Activated T-helper 17 cell treated with anti-CD3 and anti-CD28 coated beads, Interleukin-2, amount 50 U/mL, for 72 hours (primary cell): ENCODE measurements at regions not wholly inside any gene's neighbourhood (a gene's known extent, or its start where the extent isn't known, plus 50 kb on each side); places are given as distances from the start of the nearest gene placed in this dataset.

Source experiments
- ATAC-seq: fragments of 150-1000 bp; cut with Tn5 transposase; replicated peaks from 2 replicates; pipeline ENCODE4 v1.10.0; 2021; ENCODE audit warnings: mild to moderate bottlenecking, moderate library complexity
- H3K27ac Mint-ChIP-seq: one replicate; pipeline ENCODE4 v1.8.0; 2022; ENCODE audit warnings: mixed read lengths
- H3K27me3 Mint-ChIP-seq: one replicate; pipeline ENCODE4 v1.8.0; 2022; ENCODE audit warnings: mixed read lengths
- H3K36me3 Mint-ChIP-seq: one replicate; pipeline ENCODE4 v1.8.0; 2022; ENCODE audit warnings: low read depth, mild to moderate bottlenecking, mixed read lengths
- H3K4me1 Mint-ChIP-seq: one replicate; pipeline ENCODE4 v1.8.0; 2022; ENCODE audit warnings: mixed read lengths
- H3K4me3 Mint-ChIP-seq: one replicate; pipeline ENCODE4 v1.8.0; 2022; ENCODE audit warnings: mild to moderate bottlenecking, mixed read lengths
- H3K9me3 Mint-ChIP-seq: one replicate; pipeline ENCODE4 v1.8.0; 2022; ENCODE audit warnings: mixed read lengths

DNA sequence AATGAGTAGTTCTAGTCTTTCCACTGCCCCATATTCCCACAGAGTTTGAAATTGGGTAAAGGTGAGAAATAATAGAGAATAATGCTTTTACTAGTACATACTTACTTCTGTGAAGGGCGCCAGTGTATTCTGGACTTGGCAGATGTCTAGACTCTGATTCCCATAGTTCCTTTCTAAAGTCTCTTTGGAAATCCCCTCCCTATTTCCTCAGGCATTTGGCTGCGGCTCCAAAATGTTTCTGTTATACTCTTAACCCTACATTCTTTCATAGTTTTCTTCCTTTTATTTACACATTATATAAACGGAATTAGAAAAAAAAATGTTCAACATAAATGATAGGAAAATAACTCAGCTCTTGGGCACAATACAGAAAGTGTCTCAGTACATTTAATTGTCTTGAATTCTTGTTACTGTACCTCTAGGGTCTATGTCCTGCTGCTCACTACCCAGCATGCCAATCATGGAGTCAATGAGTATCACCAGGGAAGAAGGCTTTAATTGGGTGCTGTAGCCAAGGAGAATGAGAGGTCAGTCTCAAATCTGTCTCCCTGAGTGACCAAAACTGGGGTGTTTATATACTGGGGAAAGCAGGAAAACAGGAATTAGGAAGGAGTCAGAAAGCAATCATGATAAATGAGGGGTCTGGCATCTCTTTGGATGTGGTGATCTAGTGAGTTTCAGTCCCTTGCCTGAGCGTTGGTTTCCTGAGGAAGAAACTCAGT, 147.8 kb upstream of the MMADHC start:
- Mint-ChIP-seq H3K4me3 (no peak overlapping the region), H3K27ac (no peak overlapping the region), H3K4me1 (no peaks in the 10 kb centered on the region), H3K9me3 (no peaks in the 10 kb centered on the region), H3K36me3 (no peaks in the 10 kb centered on the region), H3K27me3 (no peaks in the 10 kb centered on the region)
- ATAC-seq = no peak

DNA sequence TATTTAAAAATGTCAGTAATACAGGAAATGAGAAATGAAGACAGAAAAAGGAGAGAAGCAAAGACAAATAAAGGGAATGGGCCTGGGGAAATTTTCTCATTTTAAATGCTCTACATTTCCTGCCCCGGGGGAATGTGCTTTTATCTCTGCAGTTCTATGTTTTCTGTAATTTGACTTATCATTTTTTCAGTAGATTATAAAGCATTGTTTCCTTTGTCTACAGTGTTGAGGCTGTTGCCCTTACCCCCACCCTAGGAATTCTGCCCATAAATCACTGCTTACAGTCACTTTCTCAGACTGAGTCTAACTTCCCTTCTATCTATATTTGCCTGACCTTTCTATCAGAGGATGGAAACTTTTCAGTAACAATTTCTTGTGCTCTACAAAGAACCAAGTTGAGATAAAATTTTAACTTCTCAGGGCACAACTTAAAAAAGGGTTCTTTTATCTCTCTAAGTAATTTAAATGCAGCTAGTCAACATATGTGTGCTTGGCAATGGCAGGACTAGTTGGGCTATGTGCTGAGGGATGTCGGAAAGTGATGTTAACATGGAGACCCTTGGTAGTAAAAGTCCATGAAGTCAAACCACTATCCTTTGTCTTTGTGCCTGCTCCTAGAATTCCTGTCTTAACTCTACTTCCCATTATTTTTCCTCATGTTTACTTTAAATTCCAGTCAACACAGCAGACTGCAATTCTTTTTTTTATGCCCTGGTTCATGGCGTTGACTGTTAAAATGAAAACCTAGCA, 146.5 kb upstream of the MMADHC start:
- no peaks in the 10 kb centered on the region for H3K9me3 Mint-ChIP-seq
- H3K4me3 Mint-ChIP-seq = no peak overlapping the region
- H3K4me1 Mint-ChIP-seq = no peaks in the 10 kb centered on the region
- ATAC-seq = no peak
- H3K27ac Mint-ChIP-seq = no peak overlapping the region
- no peaks in the 10 kb centered on the region for H3K27me3 Mint-ChIP-seq
- no peaks in the 10 kb centered on the region for H3K36me3 Mint-ChIP-seq

DNA sequence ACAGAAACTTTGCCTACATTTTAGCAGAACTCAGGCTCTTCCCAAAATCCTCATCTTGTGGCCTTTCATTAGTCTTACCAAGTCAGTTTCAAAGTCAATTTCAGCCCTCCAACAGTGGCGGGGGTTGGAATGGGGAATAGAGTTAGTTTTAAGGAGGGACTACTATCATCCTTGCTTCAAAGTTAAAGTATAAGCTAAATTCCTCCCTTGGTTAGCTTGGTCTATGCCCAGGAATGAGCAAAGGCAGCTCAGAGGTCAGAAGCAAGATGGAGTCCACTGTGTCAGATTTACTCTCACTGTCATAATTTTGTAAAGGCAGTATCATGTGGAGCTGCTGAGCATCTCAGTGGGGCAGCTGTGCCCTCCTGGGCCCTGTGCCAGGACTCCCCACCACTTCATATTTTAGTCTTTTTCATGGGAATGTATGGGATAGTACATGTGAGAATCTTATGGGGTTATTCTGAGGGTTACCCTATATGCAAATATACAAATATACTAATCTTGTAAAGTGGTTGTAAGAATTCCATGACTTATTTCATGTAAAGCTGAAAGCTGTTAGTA, 145.2 kb upstream of the MMADHC start:
- no peak overlapping the region for H3K4me3 Mint-ChIP-seq
- H3K27ac Mint-ChIP-seq = no peak overlapping the region
- no peaks in the 10 kb centered on the region for H3K4me1 Mint-ChIP-seq
- peaks cover 6% of the 10 kb centered on the region for H3K27me3 Mint-ChIP-seq
- H3K9me3 Mint-ChIP-seq = no peaks in the 10 kb centered on the region
- H3K36me3 Mint-ChIP-seq = no peaks in the 10 kb centered on the region
- ATAC-seq = no peak

DNA sequence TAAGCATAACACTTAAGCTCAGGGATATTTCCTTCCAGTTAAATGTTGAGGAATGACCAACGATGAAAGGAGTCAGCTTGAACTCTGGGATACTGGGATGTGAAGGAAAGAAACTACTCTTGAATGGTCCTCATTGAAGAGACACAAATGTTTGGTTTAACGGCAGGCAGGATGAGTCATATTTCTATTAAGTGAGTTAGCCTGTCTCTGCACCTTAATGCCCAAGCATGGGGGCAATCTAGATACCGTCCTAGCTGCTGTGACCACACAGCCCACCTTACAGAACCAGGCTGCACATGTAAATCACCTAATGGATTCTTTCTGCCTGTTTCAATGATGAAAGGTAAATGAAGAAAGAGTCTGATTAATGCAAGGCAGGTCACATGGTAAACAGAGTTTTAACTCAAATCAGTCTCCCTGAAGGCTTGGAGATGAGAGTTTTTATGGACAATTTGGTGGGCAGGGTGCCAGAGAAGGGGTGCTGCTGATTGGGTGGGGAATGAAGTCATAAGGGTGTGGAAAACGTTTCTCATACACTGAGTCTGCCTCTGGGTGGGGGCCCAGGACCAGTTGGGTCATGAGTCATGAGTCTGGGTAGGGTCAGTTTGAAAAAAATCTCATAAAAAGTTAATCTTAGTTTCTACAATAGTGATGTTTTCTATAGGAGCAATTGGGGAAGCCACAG, 144.6 kb upstream of the MMADHC start:
- no peaks in the 10 kb centered on the region for H3K36me3 Mint-ChIP-seq
- no peak overlapping the region for H3K4me3 Mint-ChIP-seq
- no peak overlapping the region for H3K27ac Mint-ChIP-seq
- no peaks in the 10 kb centered on the region for H3K4me1 Mint-ChIP-seq
- H3K9me3 Mint-ChIP-seq = no peaks in the 10 kb centered on the region
- no peak for ATAC-seq
- H3K27me3 Mint-ChIP-seq = peaks cover 6% of the 10 kb centered on the region

DNA sequence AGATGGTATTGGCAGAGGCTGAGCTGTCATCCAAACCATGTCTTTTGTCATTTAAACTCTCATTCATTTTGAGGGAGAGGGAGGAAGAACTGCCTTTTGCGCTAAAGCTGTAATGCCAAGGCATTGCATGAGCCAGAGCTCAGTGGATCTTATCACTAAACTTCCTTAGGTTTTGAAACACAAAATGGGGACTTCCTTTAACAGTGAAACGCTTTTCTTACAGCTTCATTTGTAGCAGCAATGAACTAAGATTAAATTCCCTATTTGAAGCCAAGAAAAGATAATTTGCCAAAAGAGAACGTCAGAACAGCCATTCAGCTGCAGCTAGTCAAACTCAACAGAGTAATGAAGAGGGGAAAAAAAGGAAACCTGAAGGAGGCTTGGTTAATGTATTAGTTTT, 143.5 kb upstream of the MMADHC start:
- ATAC-seq = no peak
- no peaks in the 10 kb centered on the region for H3K4me1 Mint-ChIP-seq
- peaks cover 9% of the 10 kb centered on the region for H3K27me3 Mint-ChIP-seq
- H3K36me3 Mint-ChIP-seq = no peaks in the 10 kb centered on the region
- H3K4me3 Mint-ChIP-seq = no peak overlapping the region
- H3K27ac Mint-ChIP-seq = no peak overlapping the region
- H3K9me3 Mint-ChIP-seq = no peaks in the 10 kb centered on the region

DNA sequence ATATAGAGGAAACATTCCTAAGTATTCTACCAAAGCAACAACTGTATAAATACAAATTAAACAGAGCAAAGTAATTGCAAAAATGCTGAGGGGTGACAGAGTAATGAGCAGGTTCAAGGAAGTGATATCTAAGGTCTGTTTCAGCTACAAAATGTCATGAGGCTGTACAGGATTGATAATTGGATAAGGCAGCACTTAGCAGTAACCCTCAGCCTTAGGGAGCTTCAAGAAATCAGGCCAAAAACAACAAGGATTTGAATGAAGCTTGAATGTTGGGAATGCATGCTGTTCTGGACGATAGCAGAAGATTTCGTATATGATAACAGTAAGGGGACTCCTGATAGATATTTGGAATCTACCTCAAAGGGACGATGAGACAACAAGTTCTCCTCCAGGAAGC, 142.0 kb upstream of the MMADHC start:
- Mint-ChIP-seq H3K4me1 (no peaks in the 10 kb centered on the region), H3K36me3 (no peaks in the 10 kb centered on the region), H3K27me3 (peaks cover 9% of the 10 kb centered on the region), H3K9me3 (no peaks in the 10 kb centered on the region), H3K4me3 (no peak overlapping the region), H3K27ac (no peak overlapping the region)
- ATAC-seq = no peak

DNA sequence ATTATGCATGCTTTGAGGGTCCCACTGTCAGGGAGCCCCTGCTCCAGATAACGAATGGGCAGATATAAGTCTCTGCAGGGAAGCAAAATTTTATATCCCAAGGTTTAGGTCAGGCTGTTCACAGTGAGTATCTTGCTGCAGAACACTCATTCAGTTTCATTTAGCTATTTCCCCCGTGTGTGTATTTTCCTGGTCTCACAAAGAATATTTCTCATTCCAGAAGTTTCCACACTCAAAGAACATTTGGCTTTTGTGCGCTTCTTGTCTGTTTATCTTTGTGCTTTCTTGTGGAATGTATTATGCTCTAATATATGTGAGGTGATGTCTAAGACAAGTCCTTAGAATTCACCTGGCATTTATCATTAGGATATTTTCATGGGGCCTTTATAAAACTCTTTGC, 140.4 kb upstream of the MMADHC start:
- no peak for ATAC-seq
- Mint-ChIP-seq H3K4me1 (no peaks in the 10 kb centered on the region), H3K27me3 (peaks cover 10% of the 10 kb centered on the region), H3K9me3 (no peaks in the 10 kb centered on the region), H3K27ac (no peak overlapping the region), H3K36me3 (no peaks in the 10 kb centered on the region), H3K4me3 (no peak overlapping the region)

DNA sequence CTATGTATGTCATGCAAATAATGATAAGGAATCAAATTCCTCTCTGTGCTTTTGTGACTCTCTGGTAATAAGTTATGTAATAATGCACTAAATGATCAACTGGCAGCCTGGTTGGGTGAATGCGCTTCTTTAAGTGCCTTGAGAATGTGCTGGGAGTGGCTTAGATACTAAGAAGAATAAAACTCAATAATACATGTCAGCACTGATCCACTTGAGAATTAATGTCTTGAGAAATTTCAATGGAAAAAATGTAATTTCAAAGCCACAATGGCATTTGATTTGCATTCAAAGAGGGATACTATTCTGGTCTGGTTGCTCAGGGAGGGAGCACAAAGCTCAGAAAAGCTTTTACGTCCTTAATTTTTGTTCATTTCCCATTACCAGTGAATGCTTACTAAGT, 137.7 kb upstream of the MMADHC start:
- Mint-ChIP-seq H3K27ac (no peak overlapping the region), H3K36me3 (no peaks in the 10 kb centered on the region), H3K4me3 (no peak overlapping the region), H3K4me1 (no peaks in the 10 kb centered on the region), H3K9me3 (no peaks in the 10 kb centered on the region), H3K27me3 (peaks cover 14% of the 10 kb centered on the region)
- ATAC-seq = no peak

DNA sequence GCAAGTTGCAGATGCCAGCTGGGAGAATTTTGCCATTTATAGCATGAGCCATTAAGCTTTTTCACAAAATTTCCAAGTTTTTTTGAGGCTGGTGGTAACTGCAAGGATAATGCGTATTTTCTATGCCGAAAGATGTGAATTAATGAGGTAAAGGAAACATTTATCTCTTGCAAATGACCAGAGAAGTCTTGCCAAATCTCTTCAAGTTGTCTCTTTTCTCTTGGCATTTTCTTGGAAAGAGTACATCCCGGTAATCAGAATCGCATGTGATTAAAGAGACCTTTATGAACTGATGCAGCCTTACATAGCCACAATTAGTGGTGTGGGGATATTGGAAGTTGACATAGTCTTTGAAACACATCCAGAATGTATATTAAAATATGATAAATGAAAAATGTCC, 136.5 kb upstream of the MMADHC start:
- H3K27me3 Mint-ChIP-seq = peaks cover 14% of the 10 kb centered on the region
- H3K4me3 Mint-ChIP-seq = no peak overlapping the region
- no peak overlapping the region for H3K27ac Mint-ChIP-seq
- no peaks in the 10 kb centered on the region for H3K4me1 Mint-ChIP-seq
- no peak for ATAC-seq
- H3K9me3 Mint-ChIP-seq = no peaks in the 10 kb centered on the region
- no peaks in the 10 kb centered on the region for H3K36me3 Mint-ChIP-seq

DNA sequence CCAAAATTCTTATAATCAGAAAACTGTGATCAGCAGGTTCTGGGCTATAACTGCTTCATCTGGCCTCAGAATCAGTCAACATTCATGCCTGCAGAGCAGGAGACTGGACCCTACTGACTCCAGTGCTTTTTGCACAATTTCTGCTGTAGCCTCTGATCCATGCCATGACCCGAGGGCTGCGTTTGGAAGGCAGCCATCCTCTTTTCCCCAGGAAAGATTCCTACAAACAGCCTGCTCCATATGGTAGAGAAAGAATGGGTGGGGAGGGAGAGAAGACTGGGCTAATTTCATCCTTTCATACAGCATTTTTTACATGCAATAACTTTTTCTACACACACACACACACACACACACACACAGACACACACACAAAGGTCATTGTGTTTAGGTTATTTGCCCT, 133.0 kb upstream of the MMADHC start:
- H3K27me3 Mint-ChIP-seq = peaks cover 5% of the 10 kb centered on the region

DNA sequence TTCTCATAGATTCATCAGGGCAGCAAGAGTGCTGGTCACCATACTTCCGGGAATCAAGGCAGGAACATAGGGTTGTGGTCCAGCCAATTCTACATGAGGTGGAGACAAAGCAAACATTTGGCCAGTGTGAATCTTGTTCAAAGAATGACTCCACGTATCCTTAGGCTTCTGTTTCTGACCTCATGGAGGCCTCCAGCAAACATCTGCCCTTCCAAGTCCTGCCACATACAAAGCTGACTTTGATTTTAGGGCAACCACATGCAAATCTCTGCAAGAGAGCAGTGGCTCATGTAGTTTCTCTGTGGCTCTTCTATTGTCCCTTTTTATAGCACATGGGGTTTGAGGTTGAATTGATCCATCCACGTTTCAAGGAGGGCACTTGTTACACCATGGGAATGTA, 132.1 kb upstream of the MMADHC start:
- no peaks in the 10 kb centered on the region for H3K36me3 Mint-ChIP-seq
- H3K27me3 Mint-ChIP-seq = peaks cover 5% of the 10 kb centered on the region
- H3K27ac Mint-ChIP-seq = no peak overlapping the region
- no peak for ATAC-seq
- no peaks in the 10 kb centered on the region for H3K9me3 Mint-ChIP-seq
- H3K4me3 Mint-ChIP-seq = no peak overlapping the region
- H3K4me1 Mint-ChIP-seq = no peaks in the 10 kb centered on the region

More for the DNA sequence above, 133.0 kb upstream of the MMADHC start:
- Mint-ChIP-seq H3K36me3 (no peaks in the 10 kb centered on the region), H3K9me3 (no peaks in the 10 kb centered on the region), H3K4me3 (no peak overlapping the region), H3K27ac (no peak overlapping the region), H3K4me1 (no peaks in the 10 kb centered on the region)
- no peak for ATAC-seq

DNA sequence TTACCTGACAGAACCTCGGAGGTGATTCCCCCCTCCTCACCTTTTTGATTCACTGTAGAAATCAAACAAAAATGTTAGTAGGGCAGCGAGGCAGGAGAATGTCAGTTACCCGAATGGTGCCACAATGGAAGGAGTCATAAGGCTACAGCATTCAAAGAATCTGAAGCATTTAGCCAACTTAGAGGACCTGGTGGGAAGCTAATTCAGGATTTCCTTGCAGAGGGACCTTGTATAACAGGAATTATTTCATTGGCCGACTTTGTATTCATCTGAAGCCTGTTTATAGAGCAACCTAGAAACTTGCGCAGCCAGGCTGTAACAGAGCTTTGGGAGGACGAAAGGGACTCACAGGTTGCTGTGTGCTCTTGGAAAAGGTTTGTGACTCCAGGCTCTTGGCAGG, 129.1 kb upstream of the MMADHC start:
- no peak for ATAC-seq
- Mint-ChIP-seq H3K4me3 (no peak overlapping the region), H3K27ac (no peak overlapping the region), H3K27me3 (no peaks in the 10 kb centered on the region), H3K9me3 (no peaks in the 10 kb centered on the region), H3K4me1 (no peaks in the 10 kb centered on the region), H3K36me3 (no peaks in the 10 kb centered on the region)

DNA sequence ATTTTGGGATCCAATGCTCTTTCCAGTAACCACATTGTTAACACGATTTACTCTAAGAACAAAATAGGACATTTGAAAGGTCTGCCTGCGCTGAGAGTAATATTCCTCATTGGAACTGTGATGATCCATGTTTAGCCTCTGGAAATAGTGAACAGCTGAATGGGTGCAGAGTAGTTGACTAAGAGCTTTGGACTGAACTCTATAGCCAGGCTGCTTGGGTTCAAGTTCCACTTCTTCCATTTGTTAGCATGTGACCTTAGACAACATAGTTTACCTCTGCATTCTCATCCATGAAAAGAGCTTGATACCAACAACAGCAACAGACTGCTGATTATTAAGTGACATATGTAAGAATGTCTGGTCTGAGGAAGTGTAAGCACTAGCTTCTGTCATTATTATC, 128.3 kb upstream of the MMADHC start:
- Mint-ChIP-seq H3K27me3 (no peaks in the 10 kb centered on the region), H3K4me1 (no peaks in the 10 kb centered on the region), H3K9me3 (no peaks in the 10 kb centered on the region), H3K27ac (no peak overlapping the region), H3K4me3 (no peak overlapping the region), H3K36me3 (no peaks in the 10 kb centered on the region)
- no peak for ATAC-seq

DNA sequence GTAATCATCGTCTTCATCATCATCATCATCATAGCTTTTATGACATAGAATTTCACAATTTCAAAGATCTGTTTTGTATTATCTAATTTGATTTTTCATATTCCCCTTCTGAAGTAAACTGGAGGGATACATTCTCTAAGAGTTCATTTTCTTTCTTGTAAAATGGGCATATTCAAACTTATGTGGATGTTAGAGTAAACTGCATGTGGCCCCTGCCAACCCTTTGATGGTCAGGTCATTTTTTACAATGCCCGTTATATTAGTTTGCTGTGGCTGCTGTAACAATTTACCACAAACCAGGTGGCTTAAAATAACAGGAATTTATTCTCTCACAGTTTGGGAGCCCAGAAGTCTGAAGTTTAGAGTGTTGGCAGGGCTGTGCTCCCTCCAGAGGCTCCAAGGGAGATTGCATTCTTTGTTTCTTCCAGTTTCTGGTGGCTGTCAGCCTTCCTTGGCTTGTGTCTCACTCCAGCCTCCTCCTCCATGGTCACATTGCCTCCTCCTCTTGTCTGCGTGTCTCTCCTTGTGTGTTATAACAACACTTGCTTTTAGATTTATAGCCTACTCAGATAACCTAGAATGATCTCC, 127.5 kb upstream of the MMADHC start:
- Mint-ChIP-seq H3K4me3 (no peak overlapping the region), H3K36me3 (no peaks in the 10 kb centered on the region), H3K27ac (no peak overlapping the region), H3K9me3 (no peaks in the 10 kb centered on the region), H3K27me3 (no peaks in the 10 kb centered on the region), H3K4me1 (no peaks in the 10 kb centered on the region)
- no peak for ATAC-seq
